ENCODE measurements at regions not wholly inside any gene's neighbourhood (a gene's known extent, or its start where the extent isn't known, plus 50 kb on each side); places are given as distances from the start of the nearest gene placed in this dataset.

DNA sequence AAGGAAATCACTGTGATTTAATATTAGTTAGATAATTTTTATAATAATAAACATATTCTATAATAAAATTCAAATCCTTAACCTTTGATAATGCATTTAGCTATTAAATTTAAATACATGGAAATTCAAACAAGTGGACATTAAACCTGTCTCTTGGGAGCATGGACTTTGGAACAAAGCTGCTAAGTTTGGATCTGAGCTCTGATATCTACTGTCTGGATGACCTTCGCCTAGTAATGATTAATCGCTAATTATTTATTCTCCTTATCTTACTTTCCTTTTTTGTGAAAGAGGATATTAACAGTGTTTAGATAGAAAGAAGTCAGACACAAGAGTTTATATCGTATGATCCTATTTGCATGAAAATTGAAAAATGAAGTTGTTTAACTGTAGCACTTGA lies 980.9 kb downstream of the FSTL5 start:
- DNase-seq, result no peak
- Mint-ChIP-seq H3K4me3 (no peak overlapping the region), H3K27ac (no peak overlapping the region), H3K9me3 (ENCODE audit: insufficient read depth) (no peaks in the 10 kb centered on the region), H3K27me3 (no peaks in the 10 kb centered on the region), H3K4me1 (no peaks in the 10 kb centered on the region)
- Histone ChIP-seq H3K4me3 (ENCODE audit: control extremely low read depth in 1 of 5, extremely low read depth in 1 of 5, insufficient read depth in 1 of 5, low read depth in 2 of 5, low read length in 4 of 5) (no peak overlapping the region), H3K27me3 (replicated peaks in 1 of 4; ENCODE audit: control extremely low read depth in 1 of 4, control insufficient read depth in 3 of 4, insufficient read depth in 4 of 4, low read length in 3 of 4) (no peaks in the 10 kb centered on the region), H3K4me1 (ENCODE audit: control insufficient read depth in 2 of 2, insufficient read depth in 2 of 2, low read length in 2 of 2) (no peaks in the 10 kb centered on the region), H4K20me1 (ENCODE audit: control insufficient read depth, insufficient read depth, low read length, poor library complexity, severe bottlenecking) (no peaks in the 10 kb centered on the region), H3K79me2 (ENCODE audit: control insufficient read depth, insufficient read depth, low read length) (no peaks in the 10 kb centered on the region), H3K9ac (ENCODE audit: low read length) (no peak overlapping the region), H3K4me2 (replicated peaks; ENCODE audit: low read depth, low read length, poor library complexity, severe bottlenecking) (no peak overlapping the region), H3K36me3 (replicated peaks in 1 of 2; ENCODE audit: control extremely low read depth in 1 of 2, control insufficient read depth in 1 of 2, extremely low read depth in 1 of 2, insufficient read depth in 2 of 2, low read length in 1 of 2) (no peaks in the 10 kb centered on the region), H2AFZ (ENCODE audit: insufficient read depth, low read depth, low read length, poor library complexity, severe bottlenecking) (no peak overlapping the region), H3K27ac (ENCODE audit: low read length in 2 of 2) (no peak overlapping the region), H3K9me3 (ENCODE audit: control extremely low read depth in 1 of 3, control insufficient read depth in 2 of 3, insufficient read depth in 1 of 3, low read length in 2 of 3) (no peaks in the 10 kb centered on the region)
- no peak for TF ChIP-seq EZH2 (IDR thresholded peaks at IDR 0.05; ENCODE audit: borderline replicate concordance, insufficient read depth, low read depth, low read length, poor library complexity, severe bottlenecking)
- TF ChIP-seq, protein P1, sequence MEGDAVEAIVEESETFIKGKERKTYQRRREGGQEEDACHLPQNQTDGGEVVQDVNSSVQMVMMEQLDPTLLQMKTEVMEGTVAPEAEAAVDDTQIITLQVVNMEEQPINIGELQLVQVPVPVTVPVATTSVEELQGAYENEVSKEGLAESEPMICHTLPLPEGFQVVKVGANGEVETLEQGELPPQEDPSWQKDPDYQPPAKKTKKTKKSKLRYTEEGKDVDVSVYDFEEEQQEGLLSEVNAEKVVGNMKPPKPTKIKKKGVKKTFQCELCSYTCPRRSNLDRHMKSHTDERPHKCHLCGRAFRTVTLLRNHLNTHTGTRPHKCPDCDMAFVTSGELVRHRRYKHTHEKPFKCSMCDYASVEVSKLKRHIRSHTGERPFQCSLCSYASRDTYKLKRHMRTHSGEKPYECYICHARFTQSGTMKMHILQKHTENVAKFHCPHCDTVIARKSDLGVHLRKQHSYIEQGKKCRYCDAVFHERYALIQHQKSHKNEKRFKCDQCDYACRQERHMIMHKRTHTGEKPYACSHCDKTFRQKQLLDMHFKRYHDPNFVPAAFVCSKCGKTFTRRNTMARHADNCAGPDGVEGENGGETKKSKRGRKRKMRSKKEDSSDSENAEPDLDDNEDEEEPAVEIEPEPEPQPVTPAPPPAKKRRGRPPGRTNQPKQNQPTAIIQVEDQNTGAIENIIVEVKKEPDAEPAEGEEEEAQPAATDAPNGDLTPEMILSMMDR (IDR thresholded peaks at IDR 0.05), result no peak
- no CpG with 5 or more reads among the region's 3 CpGs for WGBS (ENCODE audit: insufficient coverage)
- ChIA-PET POLR2A (no interaction called here), CTCF (no interaction called here)
- intact Hi-C loops (cut with micrococcal nuclease), result no loop called here
- no peak for ATAC-seq (ENCODE audit: low read depth)

DNA sequence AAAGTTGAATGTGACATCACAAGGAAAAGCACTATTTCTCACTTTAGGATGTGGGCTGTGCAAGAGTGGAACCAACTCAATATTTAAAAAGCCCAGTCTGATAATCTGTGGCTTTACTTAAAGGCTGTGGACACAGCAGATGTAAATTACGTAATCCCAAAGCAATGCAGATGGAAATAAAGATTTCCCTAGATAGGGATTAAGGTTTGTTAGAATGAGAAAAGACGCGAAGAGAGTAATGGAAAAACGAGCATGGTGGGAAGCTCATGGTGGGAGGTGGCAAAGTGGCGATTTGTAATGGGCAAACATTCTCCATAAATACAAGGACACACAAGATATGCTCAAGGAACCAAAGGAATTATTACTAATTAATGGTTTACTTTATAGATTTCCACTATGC lies 985.5 kb downstream of the FSTL5 start:
- Mint-ChIP-seq H3K4me1 (no peaks in the 10 kb centered on the region), H3K27me3 (no peaks in the 10 kb centered on the region), H3K9me3 (ENCODE audit: insufficient read depth) (peaks cover 3% of the 10 kb centered on the region), H3K4me3 (no peak overlapping the region), H3K27ac (no peak overlapping the region)
- Histone ChIP-seq H3K36me3 (replicated peaks in 1 of 2; ENCODE audit: control extremely low read depth in 1 of 2, control insufficient read depth in 1 of 2, extremely low read depth in 1 of 2, insufficient read depth in 2 of 2, low read length in 1 of 2) (no peaks in the 10 kb centered on the region), H3K9ac (ENCODE audit: low read length) (no peak overlapping the region), H3K79me2 (ENCODE audit: control insufficient read depth, insufficient read depth, low read length) (no peaks in the 10 kb centered on the region), H4K20me1 (ENCODE audit: control insufficient read depth, insufficient read depth, low read length, poor library complexity, severe bottlenecking) (no peaks in the 10 kb centered on the region), H3K27me3 (replicated peaks in 1 of 4; ENCODE audit: control extremely low read depth in 1 of 4, control insufficient read depth in 3 of 4, insufficient read depth in 4 of 4, low read length in 3 of 4) (no peaks in the 10 kb centered on the region), H3K27ac (ENCODE audit: low read length in 2 of 2) (no peak overlapping the region), H2AFZ (ENCODE audit: insufficient read depth, low read depth, low read length, poor library complexity, severe bottlenecking) (no peak overlapping the region), H3K4me3 (ENCODE audit: control extremely low read depth in 1 of 5, extremely low read depth in 1 of 5, insufficient read depth in 1 of 5, low read depth in 2 of 5, low read length in 4 of 5) (no peak overlapping the region), H3K9me3 (ENCODE audit: control extremely low read depth in 1 of 3, control insufficient read depth in 2 of 3, insufficient read depth in 1 of 3, low read length in 2 of 3) (no peaks in the 10 kb centered on the region), H3K4me2 (replicated peaks; ENCODE audit: low read depth, low read length, poor library complexity, severe bottlenecking) (no peak overlapping the region), H3K4me1 (ENCODE audit: control insufficient read depth in 2 of 2, insufficient read depth in 2 of 2, low read length in 2 of 2) (no peaks in the 10 kb centered on the region)
- intact Hi-C loops (cut with micrococcal nuclease), result no loop called here
- POLR2A ChIA-PET, result no interaction called here
- no peak for DNase-seq
- no peak for ATAC-seq (ENCODE audit: low read depth)
- WGBS (ENCODE audit: insufficient coverage), result 100% methylated on average over 1 of the region's 5 CpGs
- CTCF ChIA-PET, result no interaction called here
- TF ChIP-seq EZH2 (IDR thresholded peaks at IDR 0.05; ENCODE audit: borderline replicate concordance, insufficient read depth, low read depth, low read length, poor library complexity, severe bottlenecking), result no peak
- TF ChIP-seq, protein P1 (IDR thresholded peaks at IDR 0.05), result no peak

Measured in B cell (primary cell).